ENCODE measurements at regions not wholly inside any gene's neighbourhood (a gene's known extent, or its start where the extent isn't known, plus 50 kb on each side); places are given as distances from the start of the nearest gene placed in this dataset.
"Not testable (repeated sequence)": the region's sequence is repeated elsewhere in the genome, so short reads cannot be mapped to it uniquely, and the experiment has no call there.

DNA sequence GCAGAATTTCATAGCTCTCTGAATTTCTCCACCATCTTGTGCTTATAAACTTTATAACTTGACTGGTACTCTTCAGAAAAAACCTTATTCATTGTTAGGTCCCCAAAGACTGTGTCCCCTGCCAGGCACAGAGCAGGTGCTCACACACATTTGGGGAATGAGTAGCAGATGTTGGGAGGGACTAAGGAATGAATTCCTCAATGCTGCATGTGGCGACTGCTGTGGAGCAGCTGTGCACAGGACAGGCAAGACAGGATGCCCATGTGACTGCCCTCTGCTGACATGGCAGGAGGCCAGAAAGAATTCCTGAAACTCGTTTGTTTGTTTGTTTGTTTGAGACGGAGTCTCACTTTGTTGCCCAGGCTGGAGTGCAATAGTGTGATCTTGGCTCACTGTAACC, 122.3 kb upstream of the ITGA6 start:
- no peaks in the 10 kb centered on the region for H3K36me3 ChIP-seq (ENCODE audit: control insufficient read depth, insufficient read depth, low read length)
- no peaks in the 10 kb centered on the region for H3K9me3 ChIP-seq (ENCODE audit: control insufficient read depth, low read length)
- H3K4me3 ChIP-seq (ENCODE audit: low read length): no peak overlapping the region
- H3K9ac ChIP-seq (ENCODE audit: low read length): no peak overlapping the region
- no peaks in the 10 kb centered on the region for H3K27me3 ChIP-seq (ENCODE audit: control insufficient read depth, insufficient read depth, low read length)
- peaks cover 10% of the 10 kb centered on the region for H3K4me1 ChIP-seq (ENCODE audit: control insufficient read depth, insufficient read depth, low read length)

DNA sequence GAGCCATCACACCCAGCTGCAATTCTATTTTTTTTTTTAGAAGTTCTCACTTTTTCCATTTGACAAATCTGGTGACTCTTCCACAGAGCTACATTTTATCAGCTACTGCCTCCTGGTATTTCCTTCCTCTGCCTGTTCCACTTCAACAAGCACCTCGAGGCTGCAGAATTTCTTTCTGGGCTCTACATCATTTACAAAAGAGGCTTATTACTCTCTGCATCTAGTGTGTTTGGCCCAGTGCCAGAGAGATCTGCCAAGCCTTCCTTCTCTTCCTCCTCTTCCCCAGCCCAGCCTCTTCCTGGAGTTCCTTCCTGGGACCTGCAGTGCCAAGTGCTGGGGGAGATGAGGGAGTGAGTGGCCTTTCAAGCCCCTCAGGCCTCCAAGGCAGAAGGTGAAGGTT, 119.6 kb upstream of the ITGA6 start:
- Histone ChIP-seq H3K9ac (ENCODE audit: low read length) (no peak overlapping the region), H3K4me1 (ENCODE audit: control insufficient read depth, insufficient read depth, low read length) (peaks cover 9% of the 10 kb centered on the region), H3K27me3 (ENCODE audit: control insufficient read depth, insufficient read depth, low read length) (no peaks in the 10 kb centered on the region), H3K36me3 (ENCODE audit: control insufficient read depth, insufficient read depth, low read length) (no peaks in the 10 kb centered on the region), H3K4me3 (ENCODE audit: low read length) (no peak overlapping the region), H3K9me3 (ENCODE audit: control insufficient read depth, low read length) (no peaks in the 10 kb centered on the region)

DNA sequence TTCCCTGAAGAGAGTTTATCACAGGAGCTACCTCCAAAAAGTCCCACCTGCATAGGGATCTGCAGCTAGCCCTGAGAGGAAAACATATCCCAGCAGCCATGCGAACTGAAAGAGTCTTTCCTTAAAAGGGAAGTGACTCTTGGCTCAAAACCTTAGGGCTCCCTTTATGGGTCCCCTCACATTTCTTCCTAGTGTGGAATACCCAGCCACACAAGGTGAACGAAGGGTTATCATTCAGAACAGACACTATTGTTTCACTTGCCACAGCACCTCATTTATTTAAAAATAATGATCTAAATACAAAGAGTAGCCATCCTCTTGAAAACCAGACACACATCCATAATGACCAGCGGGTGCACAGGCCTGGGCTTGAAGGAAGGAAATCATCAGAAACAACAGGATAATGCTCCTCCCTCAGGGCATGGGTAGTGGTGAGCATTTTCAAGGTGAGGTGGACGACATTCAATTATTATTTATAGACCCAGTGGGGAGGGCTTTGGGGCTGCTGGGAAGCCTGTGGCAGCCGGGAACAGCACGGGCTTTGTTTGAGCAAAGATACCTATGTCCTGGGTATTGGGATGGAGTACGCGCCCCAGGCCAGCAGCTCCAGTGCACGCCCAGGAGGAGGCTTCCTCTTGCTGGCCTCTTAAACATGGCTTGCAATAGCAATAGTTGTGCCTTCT, 119.0 kb upstream of the ITGA6 start:
- no peaks in the 10 kb centered on the region for H3K36me3 ChIP-seq (ENCODE audit: control insufficient read depth, insufficient read depth, low read length)
- H3K27me3 ChIP-seq (ENCODE audit: control insufficient read depth, insufficient read depth, low read length): no peaks in the 10 kb centered on the region
- H3K9ac ChIP-seq (ENCODE audit: low read length): no peak overlapping the region
- H3K9me3 ChIP-seq (ENCODE audit: control insufficient read depth, low read length): no peaks in the 10 kb centered on the region
- no peak overlapping the region for H3K4me3 ChIP-seq (ENCODE audit: low read length)
- peaks cover 9% of the 10 kb centered on the region for H3K4me1 ChIP-seq (ENCODE audit: control insufficient read depth, insufficient read depth, low read length)

DNA sequence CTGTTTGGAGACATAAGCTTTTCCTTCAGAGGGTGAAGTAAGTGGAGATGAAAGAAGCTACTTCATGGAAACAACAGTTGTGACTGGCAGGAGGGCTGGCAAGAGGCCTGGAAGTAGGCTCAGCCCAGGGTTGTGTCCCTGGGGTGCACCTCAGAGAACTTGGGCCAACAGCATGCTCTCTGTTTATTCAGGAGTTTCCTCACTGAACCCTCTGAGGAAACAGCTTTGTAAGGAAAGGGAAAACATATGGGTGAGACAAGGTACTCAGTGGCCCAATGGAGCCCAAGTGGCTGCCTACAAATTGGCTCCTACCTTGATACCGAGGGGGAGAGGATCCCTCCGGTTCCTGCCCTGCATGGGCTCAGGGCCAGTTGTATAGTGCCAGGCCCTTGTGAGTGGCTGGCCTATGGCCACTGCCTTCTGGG, 115.5 kb upstream of the ITGA6 start:
- Histone ChIP-seq H3K9me3 (ENCODE audit: control insufficient read depth, low read length) (no peaks in the 10 kb centered on the region), H3K4me3 (ENCODE audit: low read length) (no peak overlapping the region), H3K36me3 (ENCODE audit: control insufficient read depth, insufficient read depth, low read length) (no peaks in the 10 kb centered on the region), H3K4me1 (ENCODE audit: control insufficient read depth, insufficient read depth, low read length) (peaks cover 5% of the 10 kb centered on the region), H3K27me3 (ENCODE audit: control insufficient read depth, insufficient read depth, low read length) (no peaks in the 10 kb centered on the region), H3K9ac (ENCODE audit: low read length) (no peak overlapping the region)

DNA sequence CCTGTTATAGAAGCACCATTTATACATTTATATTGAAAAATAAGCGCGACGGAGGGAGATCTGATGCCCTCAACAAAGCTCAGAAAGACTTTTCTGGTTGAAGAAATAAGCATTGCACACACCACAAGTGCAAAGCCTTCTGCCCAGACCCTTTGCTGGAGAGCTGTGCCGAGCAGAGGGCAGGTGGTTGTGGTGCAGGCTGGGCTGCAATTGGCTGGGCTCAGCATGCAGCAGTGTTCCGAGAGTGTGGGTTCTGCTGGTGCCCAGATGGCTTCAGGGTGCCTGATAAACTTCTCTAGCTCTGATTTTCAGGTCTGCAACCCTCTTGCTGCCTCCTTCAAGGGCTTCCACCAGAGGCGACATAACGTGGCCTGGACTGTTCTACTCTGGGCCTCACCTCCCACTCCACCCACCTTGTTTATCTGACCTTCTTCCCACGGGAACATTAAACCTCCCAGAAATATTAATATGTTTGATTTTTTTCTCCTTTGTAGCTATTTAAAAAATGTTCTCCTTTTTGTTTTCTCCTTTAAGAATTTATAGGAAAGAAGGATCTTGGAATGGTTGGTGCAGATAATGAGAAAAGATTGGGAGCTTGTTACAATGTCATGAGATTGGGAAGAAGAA, 113.6 kb upstream of the ITGA6 start:
- Histone ChIP-seq H3K9me3 (ENCODE audit: control insufficient read depth, low read length) (no peaks in the 10 kb centered on the region), H3K4me3 (ENCODE audit: low read length) (no peak overlapping the region), H3K4me1 (ENCODE audit: control insufficient read depth, insufficient read depth, low read length) (no peaks in the 10 kb centered on the region), H3K9ac (ENCODE audit: low read length) (no peak overlapping the region), H3K27me3 (ENCODE audit: control insufficient read depth, insufficient read depth, low read length) (no peaks in the 10 kb centered on the region), H3K36me3 (ENCODE audit: control insufficient read depth, insufficient read depth, low read length) (no peaks in the 10 kb centered on the region)

DNA sequence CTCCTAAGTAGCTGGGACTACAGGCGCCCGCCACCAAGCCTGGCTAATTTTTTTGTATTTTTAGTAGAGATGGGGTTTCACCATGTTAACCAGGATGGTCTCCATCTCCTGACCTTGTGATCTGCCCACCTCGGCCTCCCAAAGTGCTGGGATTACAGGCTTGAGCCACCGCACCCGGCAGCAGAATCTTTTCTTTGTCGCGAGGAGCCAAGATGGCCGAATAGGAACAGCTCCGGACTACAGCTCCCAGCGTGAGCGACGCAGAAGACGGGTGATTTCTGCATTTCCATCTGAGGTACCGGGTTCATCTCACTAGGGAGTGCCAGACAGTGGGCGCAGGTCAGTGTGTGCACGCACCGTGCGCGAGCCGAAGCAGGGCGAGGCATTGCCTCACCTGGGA, 112.3 kb upstream of the ITGA6 start:
- not testable (repeated sequence) for H3K4me1 ChIP-seq (ENCODE audit: control insufficient read depth, insufficient read depth, low read length); H3K36me3 ChIP-seq (ENCODE audit: control insufficient read depth, insufficient read depth, low read length); H3K9me3 ChIP-seq (ENCODE audit: control insufficient read depth, low read length); H3K9ac ChIP-seq (ENCODE audit: low read length); H3K27me3 ChIP-seq (ENCODE audit: control insufficient read depth, insufficient read depth, low read length); H3K4me3 ChIP-seq (ENCODE audit: low read length)

DNA sequence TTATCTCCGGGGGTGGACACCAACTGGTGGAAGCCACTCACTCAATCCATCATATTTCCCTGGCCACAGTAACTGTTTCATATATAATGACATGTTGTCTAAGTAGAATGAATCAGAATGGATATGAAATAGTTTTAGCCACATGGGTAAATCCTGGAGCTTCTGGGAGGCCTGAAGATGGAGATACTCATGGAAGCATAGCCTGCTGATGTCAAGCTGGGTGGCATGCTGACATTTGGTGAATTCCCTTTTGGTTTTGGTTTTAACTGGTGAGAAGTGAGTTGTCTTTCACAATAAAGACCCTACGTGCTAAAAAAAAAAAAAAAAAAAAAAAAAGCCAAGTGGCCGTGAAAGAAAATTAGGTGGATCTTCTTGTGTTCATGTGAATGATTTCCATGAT, 105.3 kb upstream of the ITGA6 start:
- H3K27me3 ChIP-seq (ENCODE audit: control insufficient read depth, insufficient read depth, low read length): no peaks in the 10 kb centered on the region
- no peak overlapping the region for H3K9ac ChIP-seq (ENCODE audit: low read length)
- no peaks in the 10 kb centered on the region for H3K36me3 ChIP-seq (ENCODE audit: control insufficient read depth, insufficient read depth, low read length)
- no peak overlapping the region for H3K4me3 ChIP-seq (ENCODE audit: low read length)
- H3K4me1 ChIP-seq (ENCODE audit: control insufficient read depth, insufficient read depth, low read length): no peaks in the 10 kb centered on the region
- no peaks in the 10 kb centered on the region for H3K9me3 ChIP-seq (ENCODE audit: control insufficient read depth, low read length)

GRCh38 chr2:172323256-172323655, 104.1 kb upstream of the ITGA6 start:
- H3K9ac ChIP-seq (ENCODE audit: low read length): no peak overlapping the region
- H3K9me3 ChIP-seq (ENCODE audit: control insufficient read depth, low read length): no peaks in the 10 kb centered on the region
- H3K4me1 ChIP-seq (ENCODE audit: control insufficient read depth, insufficient read depth, low read length): no peaks in the 10 kb centered on the region
- no peaks in the 10 kb centered on the region for H3K36me3 ChIP-seq (ENCODE audit: control insufficient read depth, insufficient read depth, low read length)
- no peaks in the 10 kb centered on the region for H3K27me3 ChIP-seq (ENCODE audit: control insufficient read depth, insufficient read depth, low read length)
- H3K4me3 ChIP-seq (ENCODE audit: low read length): no peak overlapping the region

DNA sequence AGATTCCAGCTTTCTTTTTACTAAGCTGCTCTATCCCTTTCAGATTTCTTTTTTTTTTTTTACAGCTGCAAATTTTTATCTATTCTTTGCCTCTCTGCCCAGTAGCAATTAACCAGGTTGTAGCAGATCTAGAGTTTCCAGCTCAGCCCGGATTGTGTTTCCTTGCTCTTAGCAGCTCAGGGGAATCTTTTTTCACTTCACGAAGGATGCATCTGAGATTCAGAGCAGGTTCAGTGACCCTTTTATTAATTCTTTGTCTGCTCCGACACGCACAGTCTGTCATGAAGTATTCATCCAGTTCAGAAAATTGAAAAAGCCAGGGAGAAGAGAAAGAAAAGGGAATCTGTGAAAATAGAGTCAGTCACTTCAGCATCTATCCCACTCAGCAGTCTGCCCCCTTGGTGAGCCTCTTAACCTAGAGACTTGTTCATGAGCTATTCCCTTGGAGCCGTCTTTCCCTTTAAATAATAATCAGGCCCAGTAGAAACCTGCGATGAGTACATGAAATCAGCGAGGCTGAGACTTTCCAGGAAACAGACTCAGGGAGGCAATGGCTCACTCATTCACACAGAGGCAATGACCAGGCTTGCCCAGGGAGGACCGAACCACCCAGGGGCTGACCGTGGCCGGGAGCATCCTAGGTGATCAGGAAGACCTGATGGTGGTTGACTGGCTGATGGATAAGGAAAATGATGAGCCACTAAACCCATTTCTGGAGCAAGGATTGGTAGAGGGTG, 103.4 kb upstream of the ITGA6 start:
- no peak overlapping the region for H3K4me3 ChIP-seq (ENCODE audit: low read length)
- H3K4me1 ChIP-seq (ENCODE audit: control insufficient read depth, insufficient read depth, low read length): peaks cover 1% of the 10 kb centered on the region
- H3K36me3 ChIP-seq (ENCODE audit: control insufficient read depth, insufficient read depth, low read length): no peaks in the 10 kb centered on the region
- no peak overlapping the region for H3K9ac ChIP-seq (ENCODE audit: low read length)
- H3K9me3 ChIP-seq (ENCODE audit: control insufficient read depth, low read length): no peaks in the 10 kb centered on the region
- H3K27me3 ChIP-seq (ENCODE audit: control insufficient read depth, insufficient read depth, low read length): no peaks in the 10 kb centered on the region

- Histone ChIP-seq H3K4me3 (ENCODE audit: low read length) (no peak overlapping the region), H3K9ac (ENCODE audit: low read length) (no peak overlapping the region), H3K36me3 (ENCODE audit: control insufficient read depth, insufficient read depth, low read length) (no peaks in the 10 kb centered on the region), H3K4me1 (ENCODE audit: control insufficient read depth, insufficient read depth, low read length) (peaks cover 21% of the 10 kb centered on the region), H3K9me3 (ENCODE audit: control insufficient read depth, low read length) (no peaks in the 10 kb centered on the region), H3K27me3 (ENCODE audit: control insufficient read depth, insufficient read depth, low read length) (no peaks in the 10 kb centered on the region)
Measured at GRCh38 chr2:172326211-172326509, 101.2 kb upstream of the ITGA6 start.

DNA sequence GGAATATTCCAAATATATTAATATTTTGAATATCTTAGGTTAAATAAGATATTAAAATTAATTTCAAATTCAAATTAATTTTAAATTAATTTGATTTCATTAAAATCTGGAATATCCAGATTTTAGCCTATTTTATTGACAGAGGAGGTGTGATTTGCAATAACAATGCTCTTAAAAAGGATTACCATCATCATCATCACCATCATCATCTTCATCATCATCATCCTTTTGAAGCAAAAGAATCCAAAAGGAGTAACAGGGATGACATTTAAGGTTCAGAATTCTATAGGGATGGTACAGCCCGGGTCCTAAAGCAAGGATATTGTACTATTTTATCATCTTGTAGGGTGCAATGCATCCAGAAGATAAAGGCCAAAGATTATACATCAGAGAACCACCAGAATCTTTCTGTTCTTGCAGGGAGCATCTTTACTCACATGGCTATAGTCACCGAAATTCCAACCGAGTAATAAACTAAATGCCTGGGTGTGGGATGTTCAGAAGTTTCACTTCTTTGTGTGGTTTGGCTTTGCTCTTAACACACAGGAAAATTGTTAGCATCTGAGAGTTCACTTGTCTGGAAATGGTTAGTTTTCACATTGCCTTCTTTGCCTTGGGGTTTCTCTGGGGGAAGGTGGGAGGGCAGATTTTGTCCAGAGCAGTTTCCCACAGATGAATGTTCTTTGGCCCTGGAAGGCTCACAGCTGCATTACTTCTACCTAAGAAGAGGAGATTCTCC, 99.1 kb upstream of the ITGA6 start:
- no peaks in the 10 kb centered on the region for H3K9me3 ChIP-seq (ENCODE audit: control insufficient read depth, low read length)
- H3K36me3 ChIP-seq (ENCODE audit: control insufficient read depth, insufficient read depth, low read length): no peaks in the 10 kb centered on the region
- no peak overlapping the region for H3K9ac ChIP-seq (ENCODE audit: low read length)
- peaks cover 21% of the 10 kb centered on the region for H3K4me1 ChIP-seq (ENCODE audit: control insufficient read depth, insufficient read depth, low read length)
- H3K4me3 ChIP-seq (ENCODE audit: low read length): no peak overlapping the region
- no peaks in the 10 kb centered on the region for H3K27me3 ChIP-seq (ENCODE audit: control insufficient read depth, insufficient read depth, low read length)

DNA sequence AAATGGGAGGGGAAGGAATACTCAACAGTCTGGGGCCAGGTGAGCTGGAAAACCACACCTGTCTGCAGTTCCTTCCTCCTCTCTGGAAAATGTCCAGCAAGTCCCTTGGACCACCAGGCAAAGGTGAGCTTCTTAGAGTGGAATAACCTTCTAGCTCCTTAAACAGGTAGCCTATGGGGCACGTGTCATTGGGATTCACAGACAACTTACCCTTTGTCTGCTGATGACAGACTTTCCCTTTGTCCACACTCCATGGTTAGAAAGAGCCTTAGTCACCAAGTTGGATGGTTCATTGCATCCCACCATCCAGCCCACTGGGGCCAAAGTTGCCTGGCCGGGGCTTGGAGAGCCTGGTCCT, 98.0 kb upstream of the ITGA6 start:
- H3K4me1 ChIP-seq (ENCODE audit: control insufficient read depth, insufficient read depth, low read length): peaks cover 21% of the 10 kb centered on the region
- no peaks in the 10 kb centered on the region for H3K9me3 ChIP-seq (ENCODE audit: control insufficient read depth, low read length)
- no peak overlapping the region for H3K9ac ChIP-seq (ENCODE audit: low read length)
- H3K27me3 ChIP-seq (ENCODE audit: control insufficient read depth, insufficient read depth, low read length): no peaks in the 10 kb centered on the region
- H3K36me3 ChIP-seq (ENCODE audit: control insufficient read depth, insufficient read depth, low read length): no peaks in the 10 kb centered on the region
- no peak overlapping the region for H3K4me3 ChIP-seq (ENCODE audit: low read length)
